WTC11 (cell line): ENCODE measurements at regions not wholly inside any gene's neighbourhood (a gene's known extent, or its start where the extent isn't known, plus 50 kb on each side); places are given as distances from the start of the nearest gene placed in this dataset.

ENCODE experiments used
- CDX4 ChIP-seq: fragments of 250-450 bp; sonication (Bioruptor Pico); IDR thresholded peaks from 2 replicates; pipeline ENCODE4 v1.9.0; 2021; ENCODE audit warnings: moderate library complexity, mild to moderate bottlenecking, inconsistent platforms, borderline replicate concordance
- USF2 ChIP-seq: sonication (generic); formaldehyde crosslinking; IDR thresholded peaks from 2 replicates; pipeline ENCODE4 v1.8.1; 2023; ENCODE audit warnings: mild to moderate bottlenecking, missing genetic modification reagents, moderate library complexity

DNA sequence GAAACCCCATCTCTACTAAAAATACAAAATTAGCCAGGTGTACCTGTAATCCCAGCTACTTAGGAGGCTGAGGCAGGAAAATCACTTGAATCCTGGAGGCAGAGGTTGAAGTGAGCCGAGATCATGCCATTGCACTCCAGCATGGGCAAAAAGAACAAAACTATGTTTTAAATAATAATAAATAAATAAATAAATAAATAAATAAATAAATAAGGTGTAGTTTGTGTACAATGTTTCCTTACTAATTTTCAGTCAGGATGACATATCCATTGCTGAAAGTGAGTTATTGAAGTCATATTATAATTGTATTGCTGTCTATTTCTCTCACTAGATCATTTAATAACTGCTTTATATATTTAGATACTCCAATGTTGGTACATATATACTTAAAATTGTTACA lies 581.5 kb upstream of the DAB2 start:
- TF ChIP-seq USF2 (no peak), CDX4 (no peak)
